ENCODE measurements at regions not wholly inside any gene's neighbourhood (a gene's known extent, or its start where the extent isn't known, plus 50 kb on each side); places are given as distances from the start of the nearest gene placed in this dataset.

GRCh38 chr6:26294302-26294701 is 70.7 kb upstream of the BTN3A2 start:
- no peak overlapping the region for H2AFZ ChIP-seq (ENCODE audit: insufficient read depth, low read depth, low read length, poor library complexity, severe bottlenecking)
- no peaks in the 10 kb centered on the region for H3K36me3 ChIP-seq (replicated peaks in 1 of 2; ENCODE audit: control extremely low read depth in 1 of 2, control insufficient read depth in 1 of 2, extremely low read depth in 1 of 2, insufficient read depth in 2 of 2, low read length in 1 of 2)
- intact Hi-C loops (cut with micrococcal nuclease): no loop called here
- H3K27ac ChIP-seq (ENCODE audit: low read length in 2 of 2): no peak overlapping the region
- ATAC-seq (ENCODE audit: low read depth) (no peak), DNase-seq (no peak)
- H3K4me1 ChIP-seq (ENCODE audit: control insufficient read depth in 2 of 2, insufficient read depth in 2 of 2, low read length in 2 of 2): peaks cover 0 to 4% of the 10 kb centered on the region in 2 donors
- no peak overlapping the region for H3K27ac Mint-ChIP-seq
- 94% methylated on average over 7 of the region's 8 CpGs for WGBS (ENCODE audit: insufficient coverage)
- no peak overlapping the region for H3K4me3 Mint-ChIP-seq
- no peak overlapping the region for H3K4me3 ChIP-seq (ENCODE audit: control extremely low read depth in 1 of 5, extremely low read depth in 1 of 5, insufficient read depth in 1 of 5, low read depth in 2 of 5, low read length in 4 of 5)
- H3K4me2 ChIP-seq (replicated peaks; ENCODE audit: low read depth, low read length, poor library complexity, severe bottlenecking): no peak overlapping the region
- no peaks in the 10 kb centered on the region for H3K79me2 ChIP-seq (ENCODE audit: control insufficient read depth, insufficient read depth, low read length)
- peaks cover 5% of the 10 kb centered on the region for H3K4me1 Mint-ChIP-seq
- H3K9me3 ChIP-seq (ENCODE audit: control extremely low read depth in 1 of 3, control insufficient read depth in 2 of 3, insufficient read depth in 1 of 3, low read length in 2 of 3): no peaks in the 10 kb centered on the region
- H3K27me3 Mint-ChIP-seq: peaks cover 8% of the 10 kb centered on the region
- POLR2A ChIA-PET: no interaction called here
- H4K20me1 ChIP-seq (ENCODE audit: control insufficient read depth, insufficient read depth, low read length, poor library complexity, severe bottlenecking): no peaks in the 10 kb centered on the region
- H3K27me3 ChIP-seq (replicated peaks in 1 of 4; ENCODE audit: control extremely low read depth in 1 of 4, control insufficient read depth in 3 of 4, insufficient read depth in 4 of 4, low read length in 3 of 4): peaks cover 0 to 4% (median 1%) of the 10 kb centered on the region in 4 experiments
- TF ChIP-seq EZH2 (IDR thresholded peaks at IDR 0.05; ENCODE audit: borderline replicate concordance, insufficient read depth, low read depth, low read length, poor library complexity, severe bottlenecking) (no peak), CTCF (IDR thresholded peaks at IDR 0.05) (no peak)
- no peak overlapping the region for H3K9ac ChIP-seq (ENCODE audit: low read length)
- H3K9me3 Mint-ChIP-seq (ENCODE audit: insufficient read depth): no peaks in the 10 kb centered on the region
- CTCF ChIA-PET: interaction anchor here (1.1 kb wide), 1 partner anchor 263 kb away, joined by 3 read pairs; no protein-coding TSS in a partner anchor

GRCh38 chr6:26295691-26296555 is 69.1 kb upstream of the BTN3A2 start:
- Mint-ChIP-seq H3K4me1 (peaks cover 5% of the 10 kb centered on the region), H3K4me3 (peak overlapping the region; percentile 36), H3K27ac (no peak overlapping the region), H3K27me3 (peaks cover 8% of the 10 kb centered on the region), H3K9me3 (ENCODE audit: insufficient read depth) (no peaks in the 10 kb centered on the region)
- Histone ChIP-seq H3K4me1 (ENCODE audit: control insufficient read depth in 2 of 2, insufficient read depth in 2 of 2, low read length in 2 of 2) (peaks cover 0 to 4% of the 10 kb centered on the region in 2 donors), H3K9ac (ENCODE audit: low read length) (no peak overlapping the region), H3K4me2 (replicated peaks; ENCODE audit: low read depth, low read length, poor library complexity, severe bottlenecking) (peak overlapping the region; percentile 38), H3K27ac (ENCODE audit: low read length in 2 of 2) (no peak overlapping the region), H3K9me3 (ENCODE audit: control extremely low read depth in 1 of 3, control insufficient read depth in 2 of 3, insufficient read depth in 1 of 3, low read length in 2 of 3) (no peaks in the 10 kb centered on the region), H3K27me3 (replicated peaks in 1 of 4; ENCODE audit: control extremely low read depth in 1 of 4, control insufficient read depth in 3 of 4, insufficient read depth in 4 of 4, low read length in 3 of 4) (peaks cover 0 to 4% (median 1%) of the 10 kb centered on the region in 4 experiments), H4K20me1 (ENCODE audit: control insufficient read depth, insufficient read depth, low read length, poor library complexity, severe bottlenecking) (no peaks in the 10 kb centered on the region), H3K79me2 (ENCODE audit: control insufficient read depth, insufficient read depth, low read length) (no peaks in the 10 kb centered on the region), H3K36me3 (replicated peaks in 1 of 2; ENCODE audit: control extremely low read depth in 1 of 2, control insufficient read depth in 1 of 2, extremely low read depth in 1 of 2, insufficient read depth in 2 of 2, low read length in 1 of 2) (no peaks in the 10 kb centered on the region), H3K4me3 (ENCODE audit: control extremely low read depth in 1 of 5, extremely low read depth in 1 of 5, insufficient read depth in 1 of 5, low read depth in 2 of 5, low read length in 4 of 5) (peak overlapping the region in 1 of 5 experiments; percentile 15), H2AFZ (ENCODE audit: insufficient read depth, low read depth, low read length, poor library complexity, severe bottlenecking) (no peak overlapping the region)
- POLR2A ChIA-PET: no interaction called here
- TF ChIP-seq EZH2 (IDR thresholded peaks at IDR 0.05; ENCODE audit: borderline replicate concordance, insufficient read depth, low read depth, low read length, poor library complexity, severe bottlenecking) (no peak), CTCF (IDR thresholded peaks at IDR 0.05) (no peak)
- ATAC-seq (ENCODE audit: low read depth): no peak
- 73% methylated on average over 8 of the region's 11 CpGs for WGBS (ENCODE audit: insufficient coverage)
- DNase-seq: no peak
- CTCF ChIA-PET: no interaction called here
- intact Hi-C loops (cut with micrococcal nuclease): no loop called here

Data from B cell (primary cell).